WTC11 (cell line): ENCODE measurements at regions not wholly inside any gene's neighbourhood (a gene's known extent, or its start where the extent isn't known, plus 50 kb on each side); places are given as distances from the start of the nearest gene placed in this dataset.

Source experiments
- TF ChIP-seq, protein P1 (sequence below): fragments of 200-600 bp; IDR thresholded peaks from 2 replicates; pipeline ENCODE4 v1.8.0; 2022; ENCODE audit warnings: antibody characterized with exemption
- TF ChIP-seq, protein P2 (sequence below): sonication (generic); formaldehyde crosslinking; IDR thresholded peaks from 2 replicates; pipeline ENCODE4 v1.8.1; 2023; ENCODE audit warnings: mild to moderate bottlenecking, missing genetic modification reagents, moderate library complexity
- TF ChIP-seq, protein P3 (sequence below): sonication (generic); formaldehyde crosslinking; IDR thresholded peaks from 2 replicates; pipeline ENCODE4 v1.8.1; 2022; ENCODE audit warnings: mild to moderate bottlenecking, missing genetic modification reagents, moderate library complexity, borderline replicate concordance

DNA sequence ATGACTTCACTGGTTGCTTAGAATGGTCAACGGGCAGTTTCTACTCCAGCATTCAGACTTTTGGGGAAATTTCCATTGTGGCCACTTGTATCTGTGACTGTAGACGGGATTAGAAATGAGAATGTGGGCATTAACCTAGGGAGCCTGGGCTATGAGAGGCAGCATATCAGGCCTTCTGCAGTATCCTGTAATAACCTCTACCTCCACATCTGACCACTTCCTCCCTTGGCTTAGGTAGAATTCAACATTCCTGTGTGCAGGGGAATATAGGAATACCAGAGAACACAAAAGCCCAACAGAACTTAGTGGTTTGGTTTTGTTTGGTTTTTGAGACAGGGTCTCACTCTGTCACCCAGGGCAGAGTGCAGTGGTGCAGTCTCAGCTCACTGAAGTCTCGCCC lies 76.4 kb upstream of the HOXC13 start:
- TF ChIP-seq, protein P1, sequence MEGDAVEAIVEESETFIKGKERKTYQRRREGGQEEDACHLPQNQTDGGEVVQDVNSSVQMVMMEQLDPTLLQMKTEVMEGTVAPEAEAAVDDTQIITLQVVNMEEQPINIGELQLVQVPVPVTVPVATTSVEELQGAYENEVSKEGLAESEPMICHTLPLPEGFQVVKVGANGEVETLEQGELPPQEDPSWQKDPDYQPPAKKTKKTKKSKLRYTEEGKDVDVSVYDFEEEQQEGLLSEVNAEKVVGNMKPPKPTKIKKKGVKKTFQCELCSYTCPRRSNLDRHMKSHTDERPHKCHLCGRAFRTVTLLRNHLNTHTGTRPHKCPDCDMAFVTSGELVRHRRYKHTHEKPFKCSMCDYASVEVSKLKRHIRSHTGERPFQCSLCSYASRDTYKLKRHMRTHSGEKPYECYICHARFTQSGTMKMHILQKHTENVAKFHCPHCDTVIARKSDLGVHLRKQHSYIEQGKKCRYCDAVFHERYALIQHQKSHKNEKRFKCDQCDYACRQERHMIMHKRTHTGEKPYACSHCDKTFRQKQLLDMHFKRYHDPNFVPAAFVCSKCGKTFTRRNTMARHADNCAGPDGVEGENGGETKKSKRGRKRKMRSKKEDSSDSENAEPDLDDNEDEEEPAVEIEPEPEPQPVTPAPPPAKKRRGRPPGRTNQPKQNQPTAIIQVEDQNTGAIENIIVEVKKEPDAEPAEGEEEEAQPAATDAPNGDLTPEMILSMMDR: no peak
- TF ChIP-seq, protein P2, sequence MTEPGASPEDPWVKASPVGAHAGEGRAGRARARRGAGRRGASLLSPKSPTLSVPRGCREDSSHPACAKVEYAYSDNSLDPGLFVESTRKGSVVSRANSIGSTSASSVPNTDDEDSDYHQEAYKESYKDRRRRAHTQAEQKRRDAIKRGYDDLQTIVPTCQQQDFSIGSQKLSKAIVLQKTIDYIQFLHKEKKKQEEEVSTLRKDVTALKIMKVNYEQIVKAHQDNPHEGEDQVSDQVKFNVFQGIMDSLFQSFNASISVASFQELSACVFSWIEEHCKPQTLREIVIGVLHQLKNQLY (CRISPR knock-in tag): no peak
- TF ChIP-seq, protein P3, sequence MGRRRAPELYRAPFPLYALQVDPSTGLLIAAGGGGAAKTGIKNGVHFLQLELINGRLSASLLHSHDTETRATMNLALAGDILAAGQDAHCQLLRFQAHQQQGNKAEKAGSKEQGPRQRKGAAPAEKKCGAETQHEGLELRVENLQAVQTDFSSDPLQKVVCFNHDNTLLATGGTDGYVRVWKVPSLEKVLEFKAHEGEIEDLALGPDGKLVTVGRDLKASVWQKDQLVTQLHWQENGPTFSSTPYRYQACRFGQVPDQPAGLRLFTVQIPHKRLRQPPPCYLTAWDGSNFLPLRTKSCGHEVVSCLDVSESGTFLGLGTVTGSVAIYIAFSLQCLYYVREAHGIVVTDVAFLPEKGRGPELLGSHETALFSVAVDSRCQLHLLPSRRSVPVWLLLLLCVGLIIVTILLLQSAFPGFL: no peak
